HG02885 (cell line): ENCODE measurements at regions not wholly inside any gene's neighbourhood (a gene's known extent, or its start where the extent isn't known, plus 50 kb on each side); places are given as distances from the start of the nearest gene placed in this dataset.

Experiments
- ATAC-seq: cut with Tn5 transposase; IDR thresholded peaks from one replicate; pipeline ENCODE4 v1.9.1; 2021; ENCODE audit warnings: mild to moderate bottlenecking; ENCODE audit not compliant: unreplicated experiment, poor library complexity

DNA sequence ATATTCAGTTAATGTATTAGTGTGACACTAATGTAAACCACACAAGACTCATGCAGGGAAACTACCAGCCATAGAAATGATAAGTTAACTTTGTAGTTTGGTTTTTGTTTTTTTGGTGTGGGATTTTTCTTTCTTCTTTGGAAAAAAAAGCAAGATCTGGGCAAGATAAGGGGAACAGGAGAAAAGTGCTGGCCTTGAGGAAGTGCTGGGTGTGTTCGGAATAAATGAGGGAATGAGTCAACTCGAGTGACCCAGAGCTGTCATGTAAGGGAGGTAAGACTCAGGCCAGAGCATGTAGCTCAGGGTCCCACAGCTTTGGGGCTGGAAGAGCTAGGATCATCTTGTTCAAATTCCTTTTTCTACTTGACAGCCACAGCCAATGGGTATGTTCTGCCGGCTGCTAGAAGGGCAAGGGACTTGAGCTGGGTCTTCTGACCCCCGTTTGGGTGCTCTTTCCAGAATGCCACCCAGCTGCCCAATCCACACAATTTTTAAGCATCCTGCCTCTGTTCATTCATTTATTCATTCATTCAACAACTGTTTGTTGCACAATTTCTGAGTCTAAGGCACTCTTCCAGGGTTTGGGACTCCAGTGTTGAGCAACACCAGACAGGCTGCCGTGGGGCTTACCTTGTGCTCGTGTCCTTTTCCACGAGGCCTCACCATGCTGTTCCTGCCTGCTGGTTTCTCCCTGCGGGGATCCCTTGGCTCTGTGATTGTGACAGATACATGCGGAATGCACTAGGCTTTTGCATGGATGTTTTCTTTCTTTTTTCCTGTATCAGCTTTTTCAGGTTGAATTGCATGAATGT is 54.5 kb downstream of the CLDN34 start:
- ATAC-seq: no peak

DNA sequence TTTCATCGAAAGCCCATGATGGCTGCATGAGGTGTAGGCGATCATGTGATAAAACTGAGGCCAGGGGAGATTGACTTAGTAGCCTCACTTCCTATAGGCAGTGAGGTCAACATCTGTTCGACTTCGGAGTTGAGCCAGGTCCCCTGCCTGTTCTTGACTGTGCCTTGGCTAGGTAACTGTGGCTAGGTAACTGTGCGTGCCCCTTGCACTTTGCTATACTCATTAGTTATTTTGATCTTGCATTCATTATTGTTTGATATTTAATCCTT is 55.0 kb downstream of the CLDN34 start:
- ATAC-seq: no peak

- no peak for ATAC-seq
Observed at GRCh38 chrX:10022580-10023245, 55.6 kb downstream of the CLDN34 start.

- ATAC-seq: no peak
Observed at GRCh38 chrX:10023821-10024220, 56.7 kb downstream of the CLDN34 start.

DNA sequence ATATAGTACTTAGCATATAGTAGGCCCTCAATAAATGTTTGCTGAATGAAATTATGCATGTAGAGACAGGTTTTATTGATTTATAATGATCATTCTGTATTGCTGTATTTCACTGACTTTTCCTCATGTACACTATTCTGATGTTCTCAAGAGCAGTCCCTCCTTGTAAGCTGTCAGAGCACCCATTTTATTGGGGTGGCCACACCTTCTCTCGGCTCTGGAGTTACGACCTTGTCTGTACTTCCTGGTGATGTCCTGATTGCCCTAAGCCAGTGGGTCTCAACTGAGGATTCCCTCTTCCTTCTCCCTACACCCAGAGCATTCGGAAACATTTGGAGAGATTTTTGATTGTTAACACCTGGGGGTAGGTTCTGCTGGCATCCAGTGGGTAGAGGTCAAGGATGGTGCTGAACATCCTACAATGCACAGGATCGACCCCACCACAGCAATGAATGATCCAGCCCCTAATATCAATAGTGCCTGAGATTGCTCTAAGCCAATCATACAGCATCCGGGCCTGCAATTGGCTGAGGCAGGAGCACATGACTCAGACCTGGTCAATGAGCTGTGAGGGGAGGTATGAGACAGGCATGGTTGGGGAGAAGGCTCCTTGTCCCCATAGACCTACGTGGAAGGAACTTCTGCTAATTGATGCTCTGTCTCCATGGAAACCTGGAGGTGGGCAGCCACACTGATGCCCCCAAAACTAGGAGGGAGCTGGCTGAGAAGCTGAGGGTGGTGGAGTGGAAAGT is 58.8 kb downstream of the CLDN34 start:
- no peak for ATAC-seq

- ATAC-seq: no peak
Observed at GRCh38 chrX:10028283-10029104, 61.3 kb downstream of the CLDN34 start.

GRCh38 chrX:10030570-10030969 is 63.4 kb downstream of the CLDN34 start:
- no peak for ATAC-seq

GRCh38 chrX:10031746-10032145 is 64.6 kb downstream of the CLDN34 start:
- ATAC-seq: no peak

- ATAC-seq: no peak
Observed at GRCh38 chrX:10032147-10032546, 65.0 kb downstream of the CLDN34 start.

DNA sequence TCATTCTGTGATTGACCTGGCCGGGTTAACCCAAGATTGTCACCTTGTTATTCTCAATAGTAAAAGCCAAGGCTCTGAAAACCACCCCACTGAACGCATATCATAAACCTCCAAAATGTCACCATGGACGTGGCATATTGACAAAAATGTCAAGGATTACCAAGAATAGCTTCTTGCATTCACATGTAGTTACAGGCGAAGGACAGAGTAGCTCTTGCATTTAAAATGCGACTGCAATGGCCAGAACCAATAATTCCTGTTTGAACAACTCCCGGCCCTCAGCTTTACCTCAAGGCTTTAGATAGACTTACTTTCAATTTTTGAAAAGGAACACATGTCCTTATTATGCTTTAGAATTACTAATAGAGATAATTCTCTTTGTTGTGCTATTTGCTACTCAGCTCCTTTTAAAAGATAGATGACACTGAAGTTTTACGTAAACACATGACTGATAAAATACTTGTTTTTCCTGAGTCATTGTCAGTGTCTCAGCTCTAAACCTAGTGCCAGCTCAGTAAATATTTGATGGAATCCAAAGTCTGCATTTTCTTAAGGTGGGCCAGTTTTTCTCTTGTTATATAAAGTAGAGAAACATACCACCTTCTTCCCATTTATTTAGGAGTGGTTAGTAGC is 66.3 kb downstream of the CLDN34 start:
- no peak for ATAC-seq

DNA sequence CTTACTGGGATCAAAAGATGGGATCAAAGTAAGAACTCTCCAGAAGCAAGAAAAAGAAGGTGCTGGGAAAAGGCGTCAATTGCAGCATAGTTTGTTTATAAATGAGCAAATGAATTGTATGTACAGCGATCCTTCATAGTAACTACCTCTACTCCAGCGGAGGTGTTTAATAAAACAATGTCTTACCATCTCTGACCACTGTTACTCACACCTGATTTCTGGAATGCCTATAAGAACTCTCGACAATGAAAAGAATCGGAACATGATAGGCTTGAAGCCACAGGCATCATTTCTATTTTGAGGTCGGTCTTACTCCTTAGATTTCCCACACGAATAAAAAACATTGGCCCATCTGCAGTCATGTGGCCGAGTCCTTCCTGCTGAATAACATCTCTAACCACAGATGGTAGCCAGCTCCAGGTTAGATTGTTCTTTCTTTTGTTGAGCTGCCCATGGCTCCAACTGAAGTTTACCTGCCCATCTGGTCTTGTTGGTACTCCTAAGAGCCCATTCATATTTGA is 67.6 kb downstream of the CLDN34 start:
- ATAC-seq: no peak

GRCh38 chrX:10038585-10038984 is 71.4 kb downstream of the CLDN34 start:
- ATAC-seq: no peak

- ATAC-seq: no peak
Observed at GRCh38 chrX:10039821-10040793, 72.9 kb downstream of the CLDN34 start.

- no peak for ATAC-seq
Observed at GRCh38 chrX:10040961-10041360, 73.8 kb downstream of the CLDN34 start.

GRCh38 chrX:10041383-10041782 is 74.2 kb downstream of the CLDN34 start:
- ATAC-seq: no peak

- ATAC-seq: no peak
Observed at GRCh38 chrX:10042055-10042454, 74.9 kb downstream of the CLDN34 start.

DNA sequence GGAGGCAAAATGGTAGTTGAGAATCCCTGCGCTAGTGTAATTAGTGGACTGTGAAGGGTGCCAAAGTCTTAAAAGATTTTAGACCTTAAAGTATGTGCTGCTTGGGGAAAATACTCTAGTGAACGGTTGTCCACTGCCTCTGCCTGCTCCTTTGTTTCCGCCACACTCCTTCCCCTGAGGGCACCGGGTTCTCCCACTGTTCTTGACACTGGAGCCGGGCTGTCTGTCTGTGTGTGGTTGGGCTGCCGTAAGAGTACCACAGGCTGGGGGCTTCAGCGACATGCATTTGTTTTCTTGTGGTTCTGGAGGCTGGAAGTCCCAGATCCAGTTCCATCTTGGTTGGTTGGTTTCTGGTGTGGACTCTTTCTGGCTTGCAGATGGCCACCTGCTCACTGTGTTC is 76.2 kb downstream of the CLDN34 start:
- no peak for ATAC-seq

DNA sequence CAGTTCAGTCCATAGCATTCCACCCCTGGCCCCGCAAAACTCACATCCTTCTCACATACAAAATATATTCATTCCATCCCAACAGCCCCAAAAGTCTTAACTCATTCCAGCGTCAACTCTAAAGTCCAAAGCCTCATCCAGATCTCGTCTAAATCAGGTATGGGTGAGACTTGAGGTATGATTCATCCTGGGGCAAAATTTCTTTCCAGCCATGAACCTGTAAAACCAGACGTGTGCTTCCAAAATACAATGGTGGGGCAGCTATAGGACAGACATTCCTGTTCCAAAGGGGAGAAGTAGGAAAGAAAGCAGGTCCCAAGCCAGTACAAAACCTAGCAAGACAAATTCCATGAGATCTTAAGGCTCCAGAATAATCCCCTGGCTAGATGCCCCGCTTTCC is 76.9 kb downstream of the CLDN34 start:
- ATAC-seq: no peak
